Heart left ventricle (tissue), 13 donors: ENCODE measurements at regions not wholly inside any gene's neighbourhood (a gene's known extent, or its start where the extent isn't known, plus 50 kb on each side); places are given as distances from the start of the nearest gene placed in this dataset.

Experiments used
- CTCF ChIP-seq, 12 donors: fragments of 200-600 bp; sonication (generic) in 4 of 12; IDR thresholded peaks; one replicate each; pipeline versions ENCODE4 v1.5.0 to v1.8.0; 2018 to 2022; ENCODE audit warnings: antibody characterized with exemption in 12 of 12, mild to moderate bottlenecking in 5 of 12
- POLR2A ChIP-seq, 2 donors: fragments of 450-650 bp; IDR thresholded peaks; one replicate each; pipeline ENCODE4 v1.6.1; 2017; ENCODE audit warnings: antibody characterized with exemption in 2 of 2, mild to moderate bottlenecking in 2 of 2, moderate library complexity in 2 of 2
- donor health status: ischemic (EF 13 %, LVEDD 7.1; RV severe dilation, severe dysfunction).
- donor health status: DM: no; HTN: yes; CAD: no.
- donor health status: DM: no; HTN: no; CAD: no.
- donor health status: ischemic (EF 25% LVEDD 6.9; RV normal size, moderate dysfunction).
- donor health status: ischemic (EF 25% LVEDD 5.7; RV mildly dilated, moderate dysfunction).
- donor health status: ischemic (EF 35%, LVEDD 5.7; RV mildly dilated, moderate dysfunction).
- donor health status: nonischemic (EF 11% LVEDD 7.7; RV severe dilation, severe dysfunction).
- donor health status: DM: yes; HTN: yes; CAD: no.
- donor health status: PGD.
- donor health status: ischemic (EF 29% LVEDD 5.4; RV normal size, mild dysfunction).
- donor health status: nonischemic (EF 23%, LVEDD 6.1; RV moderate dilation, normal function).

DNA sequence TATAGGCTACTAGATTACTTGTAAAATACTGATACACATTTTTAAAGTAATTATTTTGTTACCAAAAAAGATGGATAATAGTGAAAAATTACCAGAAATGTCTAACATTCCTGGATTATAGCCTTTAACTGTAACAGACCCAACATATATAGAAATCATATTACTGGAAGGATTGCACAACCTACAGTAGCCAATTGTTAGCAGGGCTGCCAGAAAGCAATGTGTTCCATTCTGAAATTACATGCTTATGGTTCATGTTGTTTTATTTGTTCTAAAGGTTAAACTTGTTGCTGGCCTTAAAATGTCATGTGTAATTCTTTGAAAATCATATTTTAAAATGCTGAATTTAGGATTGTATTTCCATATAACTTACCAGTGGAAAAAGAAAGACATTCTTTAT, 793.6 kb upstream of the ACVR2A start:
- TF ChIP-seq CTCF (IDR thresholded peaks at IDR 0.05) (no peak), POLR2A (IDR thresholded peaks at IDR 0.05) (no peak)
